Lower leg skin (tissue), 3 donors: ENCODE measurements at regions not wholly inside any gene's neighbourhood (a gene's known extent, or its start where the extent isn't known, plus 50 kb on each side); places are given as distances from the start of the nearest gene placed in this dataset.

Experiments used
- POLR2A ChIP-seq, 2 donors: fragments of 450-650 bp; IDR thresholded peaks; one replicate each; pipeline ENCODE4 v1.6.1; 2016 to 2017; ENCODE audit warnings: antibody characterized with exemption in 2 of 2, mild to moderate bottlenecking in 1 of 2, moderate library complexity in 1 of 2
- TF ChIP-seq, protein P1 (sequence below), 3 donors: fragments of 450-650 bp; IDR thresholded peaks; one replicate each; pipeline ENCODE4 v1.5.1; 2016; ENCODE audit warnings: antibody characterized with exemption in 3 of 3, mild to moderate bottlenecking in 3 of 3, moderate library complexity in 2 of 3

GRCh38 chr10:21217748-21218367 lies 307.6 kb downstream of the SKIDA1 start:
- no peak for TF ChIP-seq POLR2A (IDR thresholded peaks at IDR 0.05)
- TF ChIP-seq, protein P1, sequence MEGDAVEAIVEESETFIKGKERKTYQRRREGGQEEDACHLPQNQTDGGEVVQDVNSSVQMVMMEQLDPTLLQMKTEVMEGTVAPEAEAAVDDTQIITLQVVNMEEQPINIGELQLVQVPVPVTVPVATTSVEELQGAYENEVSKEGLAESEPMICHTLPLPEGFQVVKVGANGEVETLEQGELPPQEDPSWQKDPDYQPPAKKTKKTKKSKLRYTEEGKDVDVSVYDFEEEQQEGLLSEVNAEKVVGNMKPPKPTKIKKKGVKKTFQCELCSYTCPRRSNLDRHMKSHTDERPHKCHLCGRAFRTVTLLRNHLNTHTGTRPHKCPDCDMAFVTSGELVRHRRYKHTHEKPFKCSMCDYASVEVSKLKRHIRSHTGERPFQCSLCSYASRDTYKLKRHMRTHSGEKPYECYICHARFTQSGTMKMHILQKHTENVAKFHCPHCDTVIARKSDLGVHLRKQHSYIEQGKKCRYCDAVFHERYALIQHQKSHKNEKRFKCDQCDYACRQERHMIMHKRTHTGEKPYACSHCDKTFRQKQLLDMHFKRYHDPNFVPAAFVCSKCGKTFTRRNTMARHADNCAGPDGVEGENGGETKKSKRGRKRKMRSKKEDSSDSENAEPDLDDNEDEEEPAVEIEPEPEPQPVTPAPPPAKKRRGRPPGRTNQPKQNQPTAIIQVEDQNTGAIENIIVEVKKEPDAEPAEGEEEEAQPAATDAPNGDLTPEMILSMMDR (IDR thresholded peaks at IDR 0.05) = no peak
